ENCODE measurements at regions not wholly inside any gene's neighbourhood (a gene's known extent, or its start where the extent isn't known, plus 50 kb on each side); places are given as distances from the start of the nearest gene placed in this dataset.

DNA sequence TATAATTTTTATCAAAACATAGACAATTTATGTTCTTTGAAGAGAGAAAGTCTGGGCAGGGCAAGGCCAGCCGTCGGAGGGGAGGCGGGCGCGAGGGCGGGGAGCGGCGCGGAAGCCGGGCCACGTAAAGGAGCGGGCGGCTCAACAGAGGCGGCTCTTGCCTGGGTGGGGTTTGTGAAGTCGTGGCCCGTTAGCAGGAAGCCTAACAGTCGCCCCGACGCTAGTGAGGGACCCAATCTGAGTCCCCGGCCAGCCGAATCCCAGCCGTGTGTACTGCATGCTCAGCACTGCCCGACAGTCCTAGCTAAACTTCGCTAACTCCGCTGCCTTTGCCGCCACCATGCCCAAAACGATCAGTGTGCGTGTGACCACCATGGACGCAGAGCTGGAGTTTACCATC, 1129.2 kb downstream of the CDH9 start:
- H3K4me3 ChIP-seq (ENCODE audit: low read depth, low read length), result no peak overlapping the region
- in situ Hi-C loops (cut with HindIII; ENCODE audit: low sequenced_read_pairs), result no loop called here
- TF ChIP-seq, protein P1, sequence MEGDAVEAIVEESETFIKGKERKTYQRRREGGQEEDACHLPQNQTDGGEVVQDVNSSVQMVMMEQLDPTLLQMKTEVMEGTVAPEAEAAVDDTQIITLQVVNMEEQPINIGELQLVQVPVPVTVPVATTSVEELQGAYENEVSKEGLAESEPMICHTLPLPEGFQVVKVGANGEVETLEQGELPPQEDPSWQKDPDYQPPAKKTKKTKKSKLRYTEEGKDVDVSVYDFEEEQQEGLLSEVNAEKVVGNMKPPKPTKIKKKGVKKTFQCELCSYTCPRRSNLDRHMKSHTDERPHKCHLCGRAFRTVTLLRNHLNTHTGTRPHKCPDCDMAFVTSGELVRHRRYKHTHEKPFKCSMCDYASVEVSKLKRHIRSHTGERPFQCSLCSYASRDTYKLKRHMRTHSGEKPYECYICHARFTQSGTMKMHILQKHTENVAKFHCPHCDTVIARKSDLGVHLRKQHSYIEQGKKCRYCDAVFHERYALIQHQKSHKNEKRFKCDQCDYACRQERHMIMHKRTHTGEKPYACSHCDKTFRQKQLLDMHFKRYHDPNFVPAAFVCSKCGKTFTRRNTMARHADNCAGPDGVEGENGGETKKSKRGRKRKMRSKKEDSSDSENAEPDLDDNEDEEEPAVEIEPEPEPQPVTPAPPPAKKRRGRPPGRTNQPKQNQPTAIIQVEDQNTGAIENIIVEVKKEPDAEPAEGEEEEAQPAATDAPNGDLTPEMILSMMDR (IDR thresholded peaks at IDR 0.05; ENCODE audit: low read depth, low read length), result no peak
- no peak for DNase-seq (ENCODE audit: low read depth, low spot score)

DNA sequence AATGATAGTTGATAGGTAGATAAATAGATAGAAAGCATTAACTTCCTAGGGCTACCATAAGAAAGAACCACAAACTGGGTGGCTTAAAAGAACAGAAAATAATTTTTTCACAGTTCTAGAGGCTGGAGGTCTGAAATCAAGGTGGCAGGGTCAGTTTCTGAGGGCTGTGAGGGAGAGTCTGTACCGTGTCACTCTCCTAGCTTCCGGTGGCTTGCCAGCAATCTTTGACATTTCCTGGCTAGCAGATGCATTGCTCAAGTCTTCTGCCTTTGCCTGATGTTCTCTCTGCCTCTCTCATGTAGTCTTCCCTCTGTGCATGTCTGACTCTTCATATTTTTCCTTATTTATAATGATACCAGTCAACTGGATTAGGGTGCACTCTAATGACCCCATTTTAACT, 1132.7 kb downstream of the CDH9 start:
- no peak for DNase-seq (ENCODE audit: low read depth, low spot score)
- TF ChIP-seq, protein P1 (IDR thresholded peaks at IDR 0.05; ENCODE audit: low read depth, low read length), result no peak
- H3K4me3 ChIP-seq (ENCODE audit: low read depth, low read length), result no peak overlapping the region
- in situ Hi-C loops (cut with HindIII; ENCODE audit: low sequenced_read_pairs), result no loop called here

DNA sequence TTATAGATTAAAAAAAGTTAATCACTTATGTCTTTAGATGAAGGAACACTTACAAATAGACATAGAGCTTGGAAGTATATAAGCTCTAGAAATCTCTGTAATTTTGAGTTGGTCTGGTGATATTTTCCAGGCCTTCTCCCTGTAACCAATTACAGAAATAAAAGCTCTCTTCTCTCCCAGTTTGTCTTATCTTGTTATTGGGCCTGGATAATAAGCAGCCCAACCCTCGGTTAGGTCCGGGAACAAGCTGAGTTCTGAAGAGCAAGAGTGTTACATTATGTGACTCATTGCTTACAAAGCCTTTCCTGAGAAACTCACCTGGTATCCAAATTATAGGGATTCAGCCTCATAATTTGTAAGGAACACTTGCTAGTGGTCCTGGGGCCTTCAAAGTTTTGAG, 1146.2 kb downstream of the CDH9 start:
- H3K4me3 ChIP-seq (ENCODE audit: low read depth, low read length), result no peak overlapping the region
- no peak for DNase-seq (ENCODE audit: low read depth, low spot score)
- TF ChIP-seq, protein P1 (IDR thresholded peaks at IDR 0.05; ENCODE audit: low read depth, low read length), result no peak
- in situ Hi-C loops (cut with HindIII; ENCODE audit: low sequenced_read_pairs), result no loop called here

DNA sequence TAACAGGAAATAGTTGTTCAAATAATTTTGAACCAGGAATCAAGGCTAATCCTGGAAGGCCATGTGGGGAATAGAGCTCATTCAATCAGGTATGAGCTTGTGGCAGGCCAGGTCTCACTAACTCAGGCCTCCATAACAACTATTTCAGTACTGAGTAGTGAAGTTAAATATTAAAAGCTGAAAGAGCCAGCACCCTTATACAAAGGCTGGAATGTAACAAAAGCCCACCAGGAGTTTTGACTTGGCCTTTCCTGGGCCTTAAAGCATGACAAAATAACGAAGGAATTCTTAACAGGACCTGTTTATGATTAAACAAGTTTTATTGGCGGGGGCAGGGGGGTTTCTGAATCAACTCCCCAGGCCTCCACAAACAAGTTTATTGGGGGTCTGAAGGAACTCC, 1146.7 kb downstream of the CDH9 start:
- in situ Hi-C loops (cut with HindIII; ENCODE audit: low sequenced_read_pairs), result no loop called here
- H3K4me3 ChIP-seq (ENCODE audit: low read depth, low read length), result no peak overlapping the region
- DNase-seq (ENCODE audit: low read depth, low spot score), result no peak
- TF ChIP-seq, protein P1 (IDR thresholded peaks at IDR 0.05; ENCODE audit: low read depth, low read length), result no peak

DNA sequence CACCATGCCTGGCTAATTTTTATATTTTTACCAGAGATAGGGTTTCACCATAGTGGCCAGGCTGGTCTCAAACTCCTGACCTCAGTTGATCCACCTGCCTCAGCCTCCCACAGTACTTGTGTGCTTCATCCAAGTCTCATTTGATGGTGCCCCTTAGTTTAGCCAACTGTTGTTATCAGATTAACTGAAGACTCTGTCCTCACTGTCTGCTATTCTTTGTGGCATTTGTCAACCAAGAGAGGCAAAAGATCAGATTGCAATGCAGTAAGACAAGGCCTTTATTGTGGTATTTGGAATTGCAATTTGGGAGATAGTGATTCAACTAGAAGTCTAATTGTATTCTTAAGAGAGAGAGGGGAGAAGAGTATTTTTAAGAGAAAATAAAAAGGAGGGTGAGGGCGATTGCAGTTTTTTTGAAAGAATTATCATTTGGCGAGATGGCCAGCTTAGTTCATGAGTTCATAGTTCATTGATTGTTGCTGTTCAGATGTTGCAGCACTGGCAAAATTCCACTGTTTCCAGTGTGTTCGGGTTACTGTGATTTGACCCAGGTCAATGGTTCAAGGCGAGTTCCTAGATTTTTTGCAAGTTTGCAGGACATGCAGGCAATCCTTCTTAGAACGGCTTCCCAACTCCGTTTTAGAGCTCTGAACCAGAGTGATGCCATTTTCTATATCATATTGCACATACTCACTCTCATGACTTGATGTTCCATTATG, 1156.9 kb downstream of the CDH9 start:
- H3K4me3 ChIP-seq (ENCODE audit: low read depth, low read length), result no peak overlapping the region
- TF ChIP-seq, protein P1 (IDR thresholded peaks at IDR 0.05; ENCODE audit: low read depth, low read length), result no peak
- in situ Hi-C loops (cut with HindIII; ENCODE audit: low sequenced_read_pairs), result no loop called here
- no peak for DNase-seq (ENCODE audit: low read depth, low spot score)

DNA sequence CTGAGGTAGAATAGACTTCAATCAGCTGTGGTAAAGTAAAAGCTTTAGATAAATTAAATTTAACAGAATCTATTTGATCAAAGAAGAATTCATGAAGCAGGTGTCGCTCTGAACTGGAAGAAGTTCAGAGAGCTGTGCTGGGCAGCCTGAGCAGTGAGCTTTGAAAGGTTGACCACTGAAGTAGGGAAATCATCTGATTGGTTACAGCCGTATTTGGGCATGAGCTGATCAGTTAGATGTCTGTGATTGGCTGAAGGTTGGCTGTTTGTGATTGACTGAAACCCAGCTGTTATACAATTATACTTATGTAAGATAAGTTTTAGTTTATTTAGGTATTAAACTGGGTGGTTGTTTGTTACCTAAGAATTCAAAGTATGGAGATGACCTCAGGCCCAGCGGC, 1174.6 kb downstream of the CDH9 start:
- in situ Hi-C loops (cut with HindIII; ENCODE audit: low sequenced_read_pairs), result no loop called here
- TF ChIP-seq, protein P1 (IDR thresholded peaks at IDR 0.05; ENCODE audit: low read depth, low read length), result no peak
- H3K4me3 ChIP-seq (ENCODE audit: low read depth, low read length), result no peak overlapping the region
- DNase-seq (ENCODE audit: low read depth, low spot score), result no peak

Data from astrocyte of the spinal cord (primary cell).